ENCODE measurements at regions not wholly inside any gene's neighbourhood (a gene's known extent, or its start where the extent isn't known, plus 50 kb on each side); places are given as distances from the start of the nearest gene placed in this dataset.

GRCh38 chr1:5394111-5394510 lies 598.1 kb downstream of the NPHP4 start:
- DNase-seq = no peak

DNA sequence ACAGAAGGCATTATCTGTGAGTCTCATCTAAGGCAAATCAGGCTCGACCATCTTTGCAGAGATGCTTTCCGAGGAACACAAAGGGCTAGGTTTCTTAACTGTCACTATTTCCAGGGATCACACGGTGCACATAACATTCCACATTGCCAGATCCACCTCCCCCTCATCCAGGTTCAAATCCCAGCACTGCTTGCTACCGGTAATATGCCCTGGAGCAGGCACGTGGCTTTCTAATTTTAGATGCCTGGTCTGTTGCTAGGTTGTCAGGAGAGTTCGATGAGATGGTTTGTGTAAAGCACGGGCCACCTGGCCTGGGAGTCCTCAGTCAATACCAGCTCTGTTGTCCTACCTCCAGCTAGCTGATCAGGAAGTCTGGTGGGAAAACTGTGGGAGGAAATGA lies 598.6 kb downstream of the NPHP4 start:
- DNase-seq = no peak

DNA sequence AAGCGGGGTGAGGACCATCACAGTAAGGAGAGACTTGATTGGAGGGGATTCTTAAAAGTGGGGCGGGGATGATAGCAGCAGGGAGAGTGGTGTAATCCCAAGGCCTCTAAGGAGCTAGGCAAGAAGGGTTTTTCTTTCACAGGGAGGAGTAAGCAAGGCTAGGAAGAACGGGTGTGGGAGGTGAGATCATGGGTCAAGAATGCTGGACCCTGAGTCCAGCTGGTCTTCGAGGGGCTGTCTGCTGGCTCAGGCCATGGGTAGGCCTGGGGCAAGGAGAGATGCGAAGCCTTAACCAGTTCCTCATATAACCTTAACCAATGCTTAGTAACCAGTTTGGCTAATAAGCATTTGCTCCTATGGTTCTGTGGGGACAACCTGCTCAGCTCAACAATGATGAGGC lies 599.1 kb downstream of the NPHP4 start:
- no peak for DNase-seq

DNA sequence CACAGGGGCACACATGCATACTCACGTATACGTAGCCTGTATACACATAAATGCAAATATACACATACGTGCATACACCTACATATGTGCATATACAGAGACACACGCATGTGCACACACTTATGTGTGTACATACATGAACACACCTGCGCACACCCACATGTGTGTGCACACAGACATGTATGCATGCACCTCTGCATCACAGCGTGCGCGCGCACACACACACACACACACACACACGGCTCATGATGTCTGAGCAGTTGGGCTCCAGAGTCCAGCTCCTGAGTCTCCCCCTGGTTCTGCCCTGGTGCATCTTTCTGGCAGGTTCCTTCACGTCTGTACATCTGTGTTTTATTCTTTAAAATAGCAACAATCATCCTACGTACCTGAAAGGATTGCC lies 600.5 kb downstream of the NPHP4 start:
- no peak for DNase-seq

GRCh38 chr1:5390504-5390903 lies 601.7 kb downstream of the NPHP4 start:
- DNase-seq = no peak

DNA sequence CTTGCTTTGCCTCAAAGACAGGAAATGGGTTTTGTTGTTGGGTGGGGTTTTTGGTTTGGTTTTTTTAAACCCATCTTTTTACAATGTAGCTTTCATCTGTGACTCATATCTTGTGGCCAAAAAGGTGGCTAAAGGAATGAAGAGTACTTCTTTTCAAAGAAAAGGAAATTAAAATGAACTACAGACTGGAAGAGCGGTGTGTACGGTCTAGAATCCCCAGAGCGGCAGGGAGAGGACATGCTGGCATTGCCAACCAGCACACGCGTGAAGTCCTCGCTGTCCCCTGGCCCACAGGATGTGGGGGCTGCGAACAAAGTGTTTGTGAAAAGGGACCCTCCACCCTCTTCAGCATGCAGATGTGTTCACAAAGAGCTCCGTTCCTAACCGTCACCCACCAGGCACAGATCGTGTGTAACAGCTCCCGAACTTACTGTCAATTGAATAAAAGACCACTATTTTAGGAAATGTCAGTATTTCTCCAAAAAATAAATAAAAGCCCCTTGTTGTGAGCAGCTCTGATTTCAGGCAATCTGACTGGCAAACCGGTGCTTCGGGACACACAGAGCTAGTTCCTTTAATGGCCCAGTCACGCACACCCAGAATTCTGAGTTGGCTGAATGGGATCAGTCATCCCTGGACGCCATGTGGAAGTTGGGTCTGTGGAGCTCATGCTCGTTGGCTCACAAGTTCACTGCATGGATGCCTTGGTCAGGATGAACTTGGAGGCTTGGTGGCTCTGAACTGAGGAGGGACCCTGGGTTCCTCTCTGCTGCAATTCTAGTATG lies 602.9 kb downstream of the NPHP4 start:
- no peak for DNase-seq

DNA sequence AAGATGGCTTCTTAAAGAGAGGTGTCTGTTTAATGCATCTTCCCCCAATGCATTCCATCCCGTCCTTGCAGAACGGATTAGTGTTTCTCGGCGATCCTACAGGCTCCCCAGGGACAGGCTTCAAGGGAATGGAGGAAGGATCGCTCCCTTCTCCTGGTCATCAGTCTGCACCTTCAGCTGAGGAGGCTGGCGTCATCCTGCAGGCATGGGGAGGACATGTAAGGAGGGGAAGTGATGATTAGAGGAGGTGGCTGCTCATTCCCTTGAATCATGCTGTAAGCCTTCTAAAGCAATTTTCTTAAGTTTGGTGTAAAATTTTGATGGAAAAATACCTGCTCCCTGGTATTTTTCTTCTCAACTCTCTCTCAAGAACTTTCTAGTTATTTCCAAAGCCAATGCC lies 603.6 kb downstream of the NPHP4 start:
- DNase-seq = no peak

DNA sequence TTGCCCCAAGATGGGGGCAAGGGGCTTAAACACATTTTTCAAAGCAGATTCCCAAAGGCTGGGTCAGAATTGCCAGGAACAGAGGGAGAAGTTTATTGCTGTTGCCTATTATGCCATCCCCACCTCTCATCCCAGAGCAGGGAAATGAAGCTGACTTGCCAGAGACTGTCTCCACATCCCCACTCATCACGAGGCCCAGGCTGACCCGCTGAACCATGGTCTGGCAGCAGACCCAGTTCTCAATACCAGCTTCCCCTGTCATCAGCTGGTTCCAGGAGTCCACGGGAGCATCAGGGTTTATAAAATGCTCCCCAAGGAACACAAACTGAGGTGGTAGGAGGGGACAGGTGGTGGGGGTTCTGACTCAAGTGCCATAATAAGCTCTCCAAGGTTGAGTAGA lies 605.9 kb downstream of the NPHP4 start:
- no peak for DNase-seq

DNA sequence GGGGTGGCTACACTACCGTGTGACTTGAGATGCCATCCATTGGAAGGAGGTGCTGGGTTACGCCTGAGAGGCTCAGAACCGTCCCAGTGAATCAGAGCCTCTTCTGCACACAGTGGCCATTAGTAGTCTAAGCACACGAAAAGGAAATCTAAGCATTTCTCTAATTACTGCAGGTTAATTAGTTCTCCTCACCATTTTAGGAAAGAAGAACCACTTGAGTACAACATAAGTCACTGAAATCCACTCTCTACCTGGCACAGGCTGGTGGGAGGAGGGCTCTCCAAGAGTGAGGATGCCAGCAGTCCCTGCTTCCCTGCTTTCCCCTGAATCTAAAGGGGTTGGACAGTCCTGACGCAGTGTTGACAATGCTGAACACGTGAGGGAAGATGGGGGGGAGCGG lies 606.3 kb downstream of the NPHP4 start:
- no peak for DNase-seq

- DNase-seq = no peak
These were observed 607.0 kb downstream of the NPHP4 start for GRCh38 chr1:5385096-5385799.

- DNase-seq = no peak
These were observed 610.7 kb downstream of the NPHP4 start for GRCh38 chr1:5381491-5381890.

GRCh38 chr1:5379176-5379759 lies 613.0 kb downstream of the NPHP4 start:
- no peak for DNase-seq

DNA sequence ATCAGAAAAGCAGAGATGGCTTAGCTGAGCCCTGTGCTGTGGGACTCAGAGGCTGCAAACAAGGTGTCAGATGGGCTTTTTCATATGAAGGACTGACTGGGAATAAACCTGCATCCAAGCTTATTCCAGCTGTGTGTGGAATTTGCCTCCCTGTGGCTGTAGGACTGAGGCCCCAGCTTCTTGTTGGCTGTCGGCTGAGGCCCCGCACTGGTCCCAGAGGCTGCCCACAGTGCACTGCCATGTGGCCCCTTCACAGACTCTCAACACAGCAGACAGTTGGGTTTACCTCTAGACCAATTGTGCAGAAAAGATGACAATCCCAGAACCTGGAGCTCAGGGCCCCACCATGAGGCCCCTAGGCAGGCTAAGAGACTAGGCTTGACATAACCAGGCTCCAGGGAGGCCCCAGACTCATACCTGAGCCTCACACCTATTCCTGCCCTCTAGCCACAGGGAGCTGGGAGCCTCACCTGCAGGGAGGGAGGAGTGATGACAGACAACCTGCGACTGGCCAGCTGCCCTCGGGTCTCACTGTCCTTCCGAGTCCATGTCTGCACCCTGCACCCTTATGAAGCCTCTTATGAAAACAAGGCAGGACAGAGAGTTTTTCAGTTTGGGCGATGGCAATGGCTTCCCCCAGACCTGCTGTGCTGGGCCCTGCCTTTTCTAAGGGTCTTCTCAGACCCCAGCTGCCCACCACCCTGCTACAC lies 615.5 kb downstream of the NPHP4 start:
- no peak for DNase-seq

- DNase-seq = no peak
These were observed 616.7 kb downstream of the NPHP4 start for GRCh38 chr1:5375481-5375880.

DNA sequence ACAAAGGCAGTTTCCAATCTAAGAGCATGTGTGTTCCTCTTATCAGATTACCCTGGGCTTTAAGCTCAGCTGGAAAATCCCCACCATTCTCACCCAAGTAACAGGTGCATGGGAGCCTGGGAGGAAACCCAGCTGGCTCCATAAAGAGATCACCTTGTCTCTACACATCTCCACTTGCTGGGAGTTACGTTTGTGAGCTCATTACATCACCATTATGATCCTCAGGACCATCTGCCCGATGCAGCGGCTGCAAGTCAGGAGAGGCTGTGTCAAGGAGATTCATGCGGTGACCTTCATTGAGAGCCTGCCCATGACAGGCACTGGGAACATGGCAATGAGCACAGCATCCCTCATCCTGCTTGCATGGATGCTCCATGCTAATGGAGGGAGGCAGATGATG lies 618.0 kb downstream of the NPHP4 start:
- DNase-seq = no peak

DNA sequence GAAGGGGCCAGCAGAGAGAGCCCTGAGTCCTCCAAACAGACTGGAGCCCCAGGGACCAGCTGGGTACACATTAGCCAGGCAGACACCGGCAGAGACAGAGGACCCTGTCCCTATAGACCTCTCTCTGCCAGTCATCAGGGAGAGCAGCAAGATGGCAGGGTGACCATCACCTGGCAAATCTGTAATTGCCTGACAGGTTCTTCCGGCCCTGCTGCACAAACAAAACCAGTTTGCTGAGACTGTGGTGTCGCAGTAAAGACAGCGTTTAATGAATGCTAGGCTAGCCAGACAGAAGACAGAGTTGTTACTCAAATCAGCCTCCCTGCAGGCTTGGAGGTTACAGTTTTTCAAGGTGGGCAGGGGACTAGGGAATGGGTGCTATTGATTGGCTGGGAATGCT lies 618.9 kb downstream of the NPHP4 start:
- no peak for DNase-seq

- no peak for DNase-seq
These were observed 621.0 kb downstream of the NPHP4 start for GRCh38 chr1:5371270-5371669.

DNA sequence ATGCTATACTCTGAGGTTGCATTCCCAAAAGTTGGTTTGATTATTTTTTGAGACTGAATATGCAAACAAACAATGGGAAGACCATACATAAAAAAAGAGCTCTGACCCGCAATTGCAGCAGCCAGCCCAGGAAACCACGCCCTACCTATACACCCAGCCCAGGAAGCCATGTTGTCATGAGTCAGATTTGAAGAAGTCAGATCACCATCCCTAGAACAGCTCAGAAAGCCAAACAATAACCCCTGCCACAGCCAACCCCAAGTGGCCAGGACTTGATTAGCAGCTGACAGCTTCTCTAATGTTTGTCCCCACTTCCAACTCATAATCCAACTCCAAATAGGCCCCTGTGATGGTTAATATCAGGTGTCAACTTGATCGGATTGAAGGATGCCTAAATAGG lies 621.9 kb downstream of the NPHP4 start:
- no peak for DNase-seq

GRCh38 chr1:5369223-5369622 lies 623.0 kb downstream of the NPHP4 start:
- no peak for DNase-seq

DNA sequence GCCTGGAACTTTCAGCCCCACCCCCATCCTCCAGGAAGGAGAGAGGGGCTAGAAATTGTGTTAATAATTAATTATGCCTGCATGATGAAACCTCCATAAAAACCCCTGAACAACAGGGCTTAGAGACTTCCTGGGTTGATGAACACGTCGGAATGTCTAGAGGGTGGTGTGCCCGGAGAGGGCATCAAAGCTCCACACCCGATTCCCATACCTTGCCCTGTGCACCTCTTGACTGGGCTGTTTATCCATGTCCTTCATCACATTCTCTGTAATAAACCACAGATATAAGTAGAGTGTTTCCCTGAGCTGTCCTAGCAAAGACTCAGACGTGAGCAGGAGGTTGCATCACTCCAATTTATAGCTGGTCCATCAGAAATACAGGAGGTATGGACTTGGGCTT lies 624.0 kb downstream of the NPHP4 start:
- DNase-seq = no peak

DNA sequence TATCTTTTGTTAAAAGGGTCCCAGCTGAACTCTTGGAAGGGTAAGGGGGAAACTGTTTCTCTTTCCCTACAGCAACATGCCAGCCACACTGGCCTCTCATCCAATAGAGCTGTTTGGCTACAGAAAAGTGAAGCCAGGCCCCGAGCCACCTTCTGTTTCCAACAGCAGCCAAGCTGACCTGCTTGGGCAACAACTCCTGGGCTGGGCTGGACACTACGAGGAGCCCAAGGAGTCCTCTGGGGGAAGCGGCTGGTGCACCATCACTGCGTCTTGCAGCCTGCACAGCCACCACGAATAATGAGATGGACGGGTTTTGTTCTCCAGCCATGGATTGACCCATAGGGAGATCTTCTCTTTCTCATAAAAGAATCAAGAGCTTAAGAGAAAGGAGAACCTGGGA lies 624.9 kb downstream of the NPHP4 start:
- DNase-seq = no peak

DNA sequence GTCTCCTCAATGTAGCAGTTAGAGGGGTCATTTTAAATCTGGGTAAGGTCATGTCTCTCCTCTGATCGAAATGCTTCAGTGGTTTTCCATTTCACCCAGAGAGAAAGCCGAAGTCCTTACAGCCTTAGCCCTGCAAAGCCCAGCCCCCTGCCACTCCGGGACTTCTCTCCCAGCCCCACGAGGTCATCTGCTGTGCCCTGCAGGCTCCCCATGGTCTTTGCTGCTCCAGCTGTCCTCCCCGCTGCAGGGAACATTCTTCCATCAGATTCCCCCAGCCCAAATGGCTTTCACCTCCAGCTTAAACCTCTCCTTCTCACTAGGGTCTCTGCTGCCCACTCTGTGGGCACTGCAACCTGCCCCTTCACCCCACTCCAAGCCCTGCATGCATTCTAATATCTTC lies 626.5 kb downstream of the NPHP4 start:
- DNase-seq = no peak

DNA sequence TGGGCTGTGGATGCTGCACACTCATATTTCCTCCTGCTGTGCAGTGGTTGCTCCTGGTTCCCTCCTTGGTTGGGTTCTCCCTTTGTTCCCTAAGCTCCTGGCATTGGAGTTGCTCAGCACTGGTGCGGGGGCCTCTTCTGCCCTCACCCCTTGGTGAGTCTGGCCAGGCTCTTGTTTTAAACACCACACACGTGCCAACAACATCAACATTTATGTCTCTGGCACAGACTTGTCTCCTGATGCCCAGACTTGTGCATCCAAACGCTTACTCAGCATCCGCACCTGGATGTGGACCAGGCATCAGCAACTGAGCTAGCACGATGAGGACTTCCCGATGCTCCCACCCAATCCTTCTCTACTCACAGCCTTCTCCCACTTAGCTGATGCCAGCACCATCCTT lies 627.6 kb downstream of the NPHP4 start:
- no peak for DNase-seq

DNA sequence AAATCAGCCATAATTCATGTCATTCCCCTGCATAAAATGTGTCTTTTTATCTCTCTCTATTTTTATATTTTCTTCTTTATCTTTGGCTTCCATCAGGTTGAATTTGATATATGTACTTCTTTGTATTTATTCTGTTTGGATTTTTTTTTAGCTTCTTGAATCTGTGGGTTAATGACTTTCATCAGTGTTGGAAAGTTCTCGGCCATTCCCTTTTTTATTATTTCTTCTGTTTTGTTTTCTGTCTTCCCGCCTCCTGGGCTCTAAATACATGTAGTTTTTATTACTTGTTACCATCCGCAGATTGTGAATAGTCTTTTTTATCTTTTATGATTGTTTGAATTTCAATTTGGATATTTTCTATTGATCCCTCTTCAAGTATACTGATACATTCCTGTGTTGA lies 637.5 kb downstream of the NPHP4 start:
- DNase-seq = no peak
